GM12891 (cell line): ENCODE measurements at regions not wholly inside any gene's neighbourhood (a gene's known extent, or its start where the extent isn't known, plus 50 kb on each side); places are given as distances from the start of the nearest gene placed in this dataset.

Experiments used
- DNase-seq: peaks from one replicate; pipeline ENCODE4 v3.0.0; 2011; ENCODE audit warnings: low spot score; ENCODE audit not compliant: insufficient read length
- FAIRE-seq: peaks from 2 replicates; lab custom pipeline; 2011; peaks lifted over from hg19 to GRCh38; lab: Jason Lieb, UNC
- PAX5 ChIP-seq: IDR thresholded peaks from 2 replicates; pipeline ENCODE4 v1.6.1; 2011; ENCODE audit warnings: low read length, moderate library complexity, mild to moderate bottlenecking; ENCODE audit not compliant: insufficient read depth, severe bottlenecking
- POLR2A ChIP-seq: IDR thresholded peaks from 2 replicates; pipeline ENCODE4 v1.6.1; 2011; ENCODE audit warnings: low read depth, low read length, control low read depth
- POLR2AphosphoS5 ChIP-seq: IDR thresholded peaks from 2 replicates; pipeline ENCODE4 v1.6.1; 2011; ENCODE audit warnings: low read depth, low read length, control low read depth
- POU2F2 ChIP-seq: IDR thresholded peaks from 2 replicates; pipeline ENCODE4 v1.6.1; 2011; ENCODE audit warnings: low read depth, mild to moderate bottlenecking, control low read depth, low read length, moderate library complexity
- SPI1 ChIP-seq: IDR thresholded peaks from 2 replicates; pipeline ENCODE4 v1.6.1; 2011; ENCODE audit warnings: low read depth, low read length, control low read depth
- TAF1 ChIP-seq: IDR thresholded peaks from 2 replicates; pipeline ENCODE4 v1.6.1; 2011; ENCODE audit warnings: low read depth, low read length, control low read depth

DNA sequence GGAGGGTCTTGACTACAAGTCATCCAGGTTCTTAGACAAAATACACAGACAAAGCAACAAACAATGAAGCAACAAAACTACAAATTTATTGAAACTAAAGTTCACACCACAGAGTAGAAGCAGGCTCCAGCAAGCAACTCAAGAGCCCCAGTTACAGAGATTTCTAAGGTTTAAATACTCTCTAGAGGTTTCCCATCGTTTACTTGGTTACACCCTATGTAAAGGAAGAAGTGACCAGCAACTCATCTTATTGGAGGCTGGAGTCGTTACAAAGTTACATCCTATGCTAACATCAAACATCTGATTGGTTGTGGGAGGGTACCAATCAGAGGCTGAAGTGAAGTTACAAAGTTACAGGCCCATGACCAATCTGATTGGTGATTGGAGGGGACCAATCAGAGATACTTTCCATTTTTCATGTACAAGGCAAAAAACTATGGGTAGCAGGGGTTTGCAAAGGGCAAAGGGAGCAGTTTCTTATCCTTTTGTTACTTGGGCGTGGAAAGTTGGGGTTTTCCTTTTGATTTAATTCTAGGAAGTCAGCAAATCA, 2292.6 kb upstream of the C9orf72 start:
- DNase-seq, result no peak
- TF ChIP-seq POLR2AphosphoS5 (no peak), PAX5 (no peak), POLR2A (no peak), TAF1 (no peak), SPI1 (no peak), POU2F2 (no peak)
- no peak for FAIRE-seq

DNA sequence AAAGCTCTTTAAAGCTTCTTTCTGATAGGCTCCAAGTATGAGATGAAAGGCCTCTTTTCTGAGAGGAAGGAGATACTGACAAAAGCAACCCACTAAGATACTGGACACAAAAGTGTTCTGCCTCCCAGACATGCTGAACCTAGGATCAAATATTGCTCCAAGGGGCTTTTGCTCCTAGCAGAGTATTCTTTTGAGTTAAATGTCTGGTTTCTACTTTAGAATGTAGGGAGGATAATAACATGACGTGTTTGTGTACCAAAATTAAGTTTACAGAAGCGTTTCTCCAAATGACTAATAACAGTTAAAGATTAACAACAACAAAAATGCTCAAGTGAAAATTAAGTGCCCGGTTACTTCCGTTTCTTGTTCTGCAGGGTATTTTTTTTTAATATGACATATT, 2293.3 kb upstream of the C9orf72 start:
- FAIRE-seq, result no peak
- TF ChIP-seq POU2F2 (no peak), POLR2A (no peak)
- no peak for DNase-seq

DNA sequence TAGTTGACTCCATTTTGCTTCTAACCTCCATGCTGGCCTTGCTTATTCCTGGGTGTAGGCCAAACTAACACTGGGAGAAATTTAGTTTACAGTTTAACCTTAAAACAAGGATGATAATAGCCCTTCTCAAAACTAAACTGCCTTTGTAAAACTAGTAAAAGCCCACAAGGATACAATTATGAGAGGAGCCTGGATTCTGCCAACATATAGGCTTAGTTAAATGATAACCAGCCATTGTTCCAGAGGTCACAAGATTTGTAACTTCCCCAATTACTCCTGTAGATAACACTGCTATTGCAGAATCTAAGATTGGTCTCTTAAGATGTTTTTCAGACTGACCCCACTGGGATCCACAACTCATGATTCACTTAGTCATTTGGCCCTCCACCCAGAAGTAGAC, 2300.3 kb upstream of the C9orf72 start:
- TF ChIP-seq SPI1, result no peak
- no peak for TF ChIP-seq PAX5
- no peak for TF ChIP-seq POU2F2
- no peak for TF ChIP-seq TAF1
- FAIRE-seq, result no peak
- DNase-seq, result no peak

DNA sequence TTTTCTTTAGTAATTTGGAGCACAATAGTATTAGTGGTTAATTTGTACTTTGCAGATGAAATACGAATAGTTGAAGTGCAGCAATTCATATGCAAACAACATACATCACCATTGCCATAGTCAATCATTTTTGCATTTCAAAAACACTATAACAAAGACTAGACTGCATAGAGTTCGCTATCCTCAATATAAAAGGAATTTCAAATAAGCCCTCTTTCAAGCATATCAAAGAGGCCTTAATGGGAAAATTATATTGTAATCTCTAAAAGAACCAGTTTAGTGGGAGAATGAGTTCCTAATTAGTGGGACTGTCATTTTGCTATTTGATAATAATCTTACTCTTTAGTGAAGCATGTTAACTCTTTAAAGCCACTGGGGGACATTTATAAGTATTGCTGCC, 2302.3 kb upstream of the C9orf72 start:
- TF ChIP-seq SPI1, result no peak
- no peak for TF ChIP-seq TAF1
- TF ChIP-seq PAX5, result no peak
- TF ChIP-seq POLR2A, result no peak
- TF ChIP-seq POU2F2, result no peak
- no peak for TF ChIP-seq POLR2AphosphoS5
- no peak for FAIRE-seq
- no peak for DNase-seq

DNA sequence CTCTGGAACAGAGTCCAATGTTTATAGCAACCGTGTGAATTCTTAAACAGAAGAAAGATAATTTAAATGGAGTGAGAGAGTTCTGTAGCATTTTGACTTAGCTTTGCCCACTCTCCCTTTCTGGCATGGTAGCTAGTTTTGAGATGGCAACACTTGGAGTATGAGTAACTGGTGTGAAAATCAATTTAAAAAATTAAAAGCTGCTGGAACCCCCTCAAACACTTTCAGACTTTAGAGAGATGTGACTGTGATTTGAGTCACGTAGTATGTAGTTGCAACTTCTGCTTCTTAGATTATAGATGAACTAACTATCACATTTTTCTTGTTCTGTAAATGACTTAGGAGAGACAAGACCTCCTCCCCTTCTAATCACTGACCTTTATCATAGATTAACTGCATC, 2309.5 kb upstream of the C9orf72 start:
- FAIRE-seq, result no peak
- TF ChIP-seq POLR2A, result no peak
- no peak for TF ChIP-seq POLR2AphosphoS5
- TF ChIP-seq POU2F2, result no peak
- no peak for DNase-seq

DNA sequence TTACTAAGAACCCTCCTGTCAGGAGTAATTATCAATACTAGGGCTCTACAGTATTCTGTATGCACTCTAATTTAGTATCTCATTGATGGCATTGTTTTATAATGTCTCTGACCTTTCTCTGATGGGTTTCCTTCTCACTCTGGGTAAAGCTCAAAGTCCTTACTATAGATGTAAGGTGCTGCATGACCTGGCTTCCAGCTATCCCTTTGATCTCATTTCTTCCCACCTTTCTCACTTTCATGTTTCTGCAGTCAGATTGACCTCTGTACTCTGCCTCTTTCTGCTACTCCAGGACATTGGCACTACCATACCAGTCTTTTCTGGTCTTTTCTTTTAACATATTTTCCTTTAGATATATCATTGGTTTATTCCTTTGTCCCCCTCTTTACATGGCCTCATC, 2332.8 kb upstream of the C9orf72 start:
- TF ChIP-seq SPI1 (no peak), PAX5 (no peak), POLR2A (no peak), POLR2AphosphoS5 (no peak), TAF1 (no peak), POU2F2 (no peak)

DNA sequence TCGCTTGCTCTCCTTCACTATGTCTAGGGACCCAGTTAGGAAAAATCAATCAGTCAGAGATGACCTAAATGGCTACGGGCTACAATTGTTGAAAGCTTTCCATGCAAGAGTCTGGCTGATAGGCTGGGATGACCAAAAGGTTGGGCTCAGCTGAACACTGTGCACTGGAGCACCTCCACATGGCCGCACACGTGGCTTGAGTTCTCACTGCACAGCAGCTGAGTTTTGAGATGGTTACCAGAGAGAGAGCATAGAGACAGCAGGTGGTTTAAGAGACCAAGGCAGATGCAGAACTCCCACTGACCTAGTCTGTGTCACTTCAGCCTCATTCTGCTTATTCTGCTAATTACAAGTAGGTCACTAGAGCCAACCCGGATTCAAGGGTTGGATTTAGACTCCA, 2354.8 kb upstream of the C9orf72 start:
- TF ChIP-seq PAX5 (no peak), SPI1 (no peak), POLR2A (no peak), TAF1 (no peak), POU2F2 (no peak), POLR2AphosphoS5 (no peak)
- FAIRE-seq, result no peak

More for the DNA sequence above, 2332.8 kb upstream of the C9orf72 start:
- DNase-seq (no peak), FAIRE-seq (no peak)

DNA sequence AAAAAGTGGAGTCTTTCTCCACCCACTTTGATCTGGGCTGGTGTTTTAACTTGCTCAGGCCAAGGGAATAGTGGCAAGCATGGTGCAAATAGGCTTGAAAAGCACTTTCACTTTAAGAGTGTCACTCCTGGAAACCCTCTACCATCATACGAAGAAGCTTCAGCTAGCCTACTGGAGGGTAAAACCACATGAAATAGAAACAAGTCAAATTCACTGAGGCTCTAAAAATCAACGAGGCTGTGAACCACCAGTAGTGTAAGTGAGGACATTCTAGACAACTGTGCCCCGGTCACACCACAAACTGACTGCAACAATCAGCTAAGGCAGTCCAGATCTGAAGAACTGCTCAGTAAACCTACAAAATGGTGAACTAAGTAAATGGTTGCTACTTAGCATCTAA, 2366.3 kb upstream of the C9orf72 start:
- FAIRE-seq (no peak), DNase-seq (no peak)
- no peak for TF ChIP-seq SPI1
- TF ChIP-seq POLR2AphosphoS5, result no peak
- TF ChIP-seq PAX5, result no peak
- no peak for TF ChIP-seq TAF1
- no peak for TF ChIP-seq POLR2A
- TF ChIP-seq POU2F2, result no peak

More for the DNA sequence above, 2354.8 kb upstream of the C9orf72 start:
- no peak for DNase-seq

DNA sequence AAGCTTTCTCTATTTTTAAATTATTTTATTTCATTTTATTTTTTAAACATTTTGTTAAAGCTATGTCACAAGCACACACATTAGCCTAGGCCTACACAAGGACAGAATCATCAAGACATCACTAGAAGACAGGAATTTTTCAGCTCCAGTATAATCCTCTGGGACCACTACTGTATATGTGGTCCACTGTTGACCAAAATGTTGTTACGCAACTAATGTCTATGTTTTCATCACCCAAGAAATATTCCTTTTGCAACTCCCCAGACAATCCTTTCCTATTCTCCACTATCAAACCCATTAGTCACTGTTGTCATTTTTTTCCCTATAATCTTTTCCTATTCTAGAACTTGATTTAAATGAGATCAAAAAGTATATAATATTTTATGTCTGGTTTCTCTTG, 2371.7 kb upstream of the C9orf72 start:
- no peak for FAIRE-seq

DNA sequence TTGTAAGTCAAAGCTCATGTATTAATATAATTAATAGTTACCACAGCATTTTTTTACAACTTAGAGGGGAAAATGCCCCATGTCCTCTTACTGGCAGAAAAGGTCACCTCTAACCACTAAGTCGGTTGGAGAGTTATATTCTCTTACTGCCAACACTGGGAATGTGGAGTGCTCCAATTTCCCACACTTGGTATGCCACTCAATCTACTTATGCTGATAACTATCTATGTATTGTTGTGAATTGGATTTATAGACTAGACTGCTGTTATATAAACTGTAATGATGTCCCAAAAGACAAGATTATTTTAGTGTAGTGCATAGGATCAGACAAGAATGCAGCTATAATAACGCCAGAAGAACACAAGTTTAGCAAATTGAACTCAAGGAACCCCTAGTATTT, 2385.2 kb upstream of the C9orf72 start:
- TF ChIP-seq TAF1 (no peak), PAX5 (no peak), POLR2A (no peak), POLR2AphosphoS5 (no peak), SPI1 (no peak), POU2F2 (no peak)
- FAIRE-seq, result no peak
- DNase-seq, result no peak

More for the DNA sequence above, 2371.7 kb upstream of the C9orf72 start:
- TF ChIP-seq POLR2A (no peak), TAF1 (no peak), SPI1 (no peak), POU2F2 (no peak), POLR2AphosphoS5 (no peak), PAX5 (no peak)
- DNase-seq, result no peak

DNA sequence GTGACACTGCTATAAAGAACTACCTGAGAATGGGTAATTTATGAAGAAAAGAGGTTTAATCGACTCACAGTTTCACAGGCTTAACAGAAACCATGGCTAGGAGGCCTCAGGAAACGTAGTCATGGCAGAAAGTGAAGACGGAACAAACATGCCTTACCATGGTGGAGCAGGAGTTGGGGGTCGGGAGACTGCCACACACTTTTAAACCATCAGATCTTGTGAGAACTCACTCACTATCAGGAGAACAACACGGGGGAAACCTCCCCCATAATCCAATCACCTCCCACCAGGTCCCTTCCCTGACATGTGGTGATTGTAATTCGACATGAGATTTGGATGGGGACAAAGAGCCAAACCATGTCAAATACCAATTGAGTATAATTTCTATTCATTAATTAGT, 2392.6 kb upstream of the C9orf72 start:
- no peak for TF ChIP-seq SPI1
- DNase-seq (no peak), FAIRE-seq (no peak)
